ENCODE measurements at regions not wholly inside any gene's neighbourhood (a gene's known extent, or its start where the extent isn't known, plus 50 kb on each side); places are given as distances from the start of the nearest gene placed in this dataset.

DNA sequence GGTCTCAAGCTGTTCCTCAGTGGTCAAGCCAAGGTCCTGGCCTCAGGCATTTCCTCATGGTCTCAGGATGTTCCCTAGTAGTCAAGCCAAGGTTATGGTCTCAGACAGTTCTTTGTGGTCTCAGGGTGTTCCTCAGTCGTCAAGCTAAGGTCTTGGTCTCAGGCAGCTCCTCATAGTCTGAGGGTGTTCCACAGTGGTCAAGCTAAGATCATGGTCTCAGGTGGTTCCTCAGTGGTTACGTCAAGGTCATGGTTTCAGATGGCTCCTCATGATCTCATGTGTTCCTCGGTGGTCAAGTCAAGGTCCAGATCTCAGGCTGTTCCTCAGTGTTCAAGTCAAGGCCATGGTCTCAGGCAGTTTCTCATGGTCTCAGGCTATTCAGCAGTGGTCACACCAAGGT lies 540.1 kb downstream of the VRK1 start:
- Mint-ChIP-seq H3K36me3 (no peaks in the 10 kb centered on the region), H3K4me1 (peaks cover 13% of the 10 kb centered on the region), H3K27ac (no peak overlapping the region), H3K9me3 (peaks cover 5% of the 10 kb centered on the region), H3K4me3 (no peak overlapping the region)
- DNase-seq (ENCODE audit: low spot score in 2 of 2) (no peak), ATAC-seq (no peak)

GRCh38 chr14:97337670-97338069 lies 540.5 kb downstream of the VRK1 start:
- no peak for DNase-seq (ENCODE audit: low spot score in 2 of 2)
- Mint-ChIP-seq H3K4me1 (peaks cover 11% of the 10 kb centered on the region), H3K27ac (no peak overlapping the region)

GRCh38 chr14:97344666-97345065 lies 547.5 kb downstream of the VRK1 start:
- Mint-ChIP-seq H3K9me3 (peaks cover 5% of the 10 kb centered on the region), H3K4me1 (no peaks in the 10 kb centered on the region), H3K27ac (no peak overlapping the region), H3K4me3 (no peak overlapping the region), H3K36me3 (no peaks in the 10 kb centered on the region)
- no peak for ATAC-seq
- no peak for DNase-seq (ENCODE audit: low spot score in 2 of 2)

More at GRCh38 chr14:97337670-97338069, 540.5 kb downstream of the VRK1 start:
- Mint-ChIP-seq H3K36me3 (no peaks in the 10 kb centered on the region), H3K9me3 (peaks cover 5% of the 10 kb centered on the region), H3K4me3 (no peak overlapping the region)
- no peak for ATAC-seq

GRCh38 chr14:97346675-97347074 lies 549.5 kb downstream of the VRK1 start:
- no peak overlapping the region for H3K27ac Mint-ChIP-seq
- DNase-seq (ENCODE audit: low spot score in 2 of 2) (no peak), ATAC-seq (no peak)
- H3K36me3 Mint-ChIP-seq, result no peaks in the 10 kb centered on the region
- H3K9me3 Mint-ChIP-seq, result no peaks in the 10 kb centered on the region
- no peak overlapping the region for H3K4me3 Mint-ChIP-seq
- peaks cover 8% of the 10 kb centered on the region for H3K4me1 Mint-ChIP-seq

GRCh38 chr14:97349463-97349862 lies 552.3 kb downstream of the VRK1 start:
- Mint-ChIP-seq H3K4me1 (peaks cover 9% of the 10 kb centered on the region), H3K9me3 (no peaks in the 10 kb centered on the region), H3K4me3 (no peak overlapping the region), H3K27ac (no peak overlapping the region), H3K36me3 (no peaks in the 10 kb centered on the region)
- no peak for DNase-seq (ENCODE audit: low spot score in 2 of 2)
- ATAC-seq, result no peak

- Mint-ChIP-seq H3K4me1 (peaks cover 13% of the 10 kb centered on the region), H3K9me3 (peaks cover 3% of the 10 kb centered on the region)
- ATAC-seq, result no peak
Measured at GRCh38 chr14:97349946-97350345, 552.8 kb downstream of the VRK1 start.

GRCh38 chr14:97350415-97350814 lies 553.2 kb downstream of the VRK1 start:
- no peak overlapping the region for H3K4me3 Mint-ChIP-seq
- no peaks in the 10 kb centered on the region for H3K36me3 Mint-ChIP-seq
- DNase-seq (ENCODE audit: low spot score in 2 of 2) (no peak), ATAC-seq (no peak)
- H3K9me3 Mint-ChIP-seq, result peaks cover 5% of the 10 kb centered on the region
- no peak overlapping the region for H3K27ac Mint-ChIP-seq
- peaks cover 17% of the 10 kb centered on the region for H3K4me1 Mint-ChIP-seq

More at GRCh38 chr14:97349946-97350345, 552.8 kb downstream of the VRK1 start:
- H3K27ac Mint-ChIP-seq, result no peak overlapping the region
- H3K4me3 Mint-ChIP-seq, result no peak overlapping the region
- H3K36me3 Mint-ChIP-seq, result no peaks in the 10 kb centered on the region
- no peak for DNase-seq (ENCODE audit: low spot score in 2 of 2)

- ATAC-seq (no peak), DNase-seq (ENCODE audit: low spot score in 2 of 2) (no peak)
- H3K4me1 Mint-ChIP-seq, result peaks cover 17% of the 10 kb centered on the region
- H3K9me3 Mint-ChIP-seq, result peaks cover 5% of the 10 kb centered on the region
- H3K4me3 Mint-ChIP-seq, result no peak overlapping the region
- no peak overlapping the region for H3K27ac Mint-ChIP-seq
- no peaks in the 10 kb centered on the region for H3K36me3 Mint-ChIP-seq
Measured at GRCh38 chr14:97350894-97351731, 553.9 kb downstream of the VRK1 start.

GRCh38 chr14:97353102-97353501 lies 555.9 kb downstream of the VRK1 start:
- Mint-ChIP-seq H3K27ac (no peak overlapping the region), H3K4me3 (no peak overlapping the region), H3K36me3 (no peaks in the 10 kb centered on the region), H3K4me1 (peaks cover 23% of the 10 kb centered on the region), H3K9me3 (peaks cover 5% of the 10 kb centered on the region)
- ATAC-seq, result no peak
- DNase-seq (ENCODE audit: low spot score in 2 of 2), result no peak

DNA sequence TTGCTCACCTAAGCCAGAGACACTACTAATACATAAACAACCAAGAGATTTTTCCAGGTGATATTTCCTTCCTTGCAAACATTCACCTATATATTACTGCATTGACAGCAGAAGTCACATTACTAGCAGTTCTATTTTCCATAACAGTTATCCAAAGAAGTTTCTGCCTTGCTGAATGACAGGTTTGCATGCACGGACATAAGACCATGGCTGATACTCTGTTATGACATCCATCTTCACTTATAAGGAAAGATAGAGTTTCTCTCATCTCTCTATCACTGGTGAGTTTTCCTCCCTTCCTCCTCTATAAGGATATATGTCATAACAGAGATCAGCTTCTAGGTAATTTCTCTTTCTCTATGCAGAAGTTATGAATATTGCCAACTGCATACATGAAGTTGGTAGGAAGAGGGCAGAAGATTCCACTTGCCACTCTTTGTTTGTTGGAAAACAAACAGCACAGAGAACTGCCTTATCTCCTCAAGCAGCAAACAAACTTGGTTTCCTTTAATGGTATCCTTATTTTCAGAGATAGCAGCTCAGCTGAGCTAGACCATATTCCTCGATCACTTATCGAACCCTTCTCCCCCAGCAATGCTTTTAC lies 557.0 kb downstream of the VRK1 start:
- no peak for DNase-seq (ENCODE audit: low spot score in 2 of 2)
- no peak overlapping the region for H3K27ac Mint-ChIP-seq
- ATAC-seq, result no peak
- no peaks in the 10 kb centered on the region for H3K36me3 Mint-ChIP-seq
- no peak overlapping the region for H3K4me3 Mint-ChIP-seq
- H3K9me3 Mint-ChIP-seq, result peaks cover 5% of the 10 kb centered on the region
- peaks cover 23% of the 10 kb centered on the region for H3K4me1 Mint-ChIP-seq

GRCh38 chr14:97359341-97359740 lies 562.2 kb downstream of the VRK1 start:
- no peak overlapping the region for H3K4me3 Mint-ChIP-seq

GRCh38 chr14:97361181-97361580 lies 564.0 kb downstream of the VRK1 start:
- DNase-seq (ENCODE audit: low spot score in 2 of 2), result no peak
- Mint-ChIP-seq H3K4me3 (no peak overlapping the region), H3K4me1 (peaks cover 6% of the 10 kb centered on the region), H3K27ac (no peak overlapping the region), H3K36me3 (no peaks in the 10 kb centered on the region), H3K9me3 (no peaks in the 10 kb centered on the region)
- no peak for ATAC-seq

More at GRCh38 chr14:97359341-97359740, 562.2 kb downstream of the VRK1 start:
- no peak for ATAC-seq
- H3K36me3 Mint-ChIP-seq, result no peaks in the 10 kb centered on the region
- no peak for DNase-seq (ENCODE audit: low spot score in 2 of 2)
- H3K27ac Mint-ChIP-seq, result no peak overlapping the region
- H3K9me3 Mint-ChIP-seq, result peaks cover 5% of the 10 kb centered on the region
- peaks cover 15% of the 10 kb centered on the region for H3K4me1 Mint-ChIP-seq

DNA sequence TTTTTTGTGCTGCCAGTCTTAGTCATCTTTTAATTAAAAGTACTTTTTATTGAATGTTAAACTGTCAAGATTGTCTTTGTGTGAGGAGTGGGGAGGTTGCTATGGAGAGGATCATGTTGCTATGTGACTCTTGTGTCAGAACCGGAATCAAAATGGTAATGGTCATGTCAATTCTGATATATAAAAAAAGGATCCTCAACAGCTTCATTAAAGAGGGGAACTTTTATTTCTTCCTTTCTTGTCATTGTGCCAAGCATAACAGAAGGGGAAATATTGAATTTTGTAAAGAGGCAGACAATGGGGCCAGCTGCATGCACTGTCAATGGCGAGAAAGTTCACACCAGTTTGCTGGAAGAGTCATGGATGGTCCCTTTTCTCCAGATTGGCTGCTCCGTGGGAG lies 564.8 kb downstream of the VRK1 start:
- no peak for DNase-seq (ENCODE audit: low spot score in 2 of 2)
- Mint-ChIP-seq H3K4me3 (no peak overlapping the region), H3K9me3 (no peaks in the 10 kb centered on the region), H3K36me3 (no peaks in the 10 kb centered on the region), H3K4me1 (no peaks in the 10 kb centered on the region), H3K27ac (no peak overlapping the region)
- ATAC-seq, result no peak

DNA sequence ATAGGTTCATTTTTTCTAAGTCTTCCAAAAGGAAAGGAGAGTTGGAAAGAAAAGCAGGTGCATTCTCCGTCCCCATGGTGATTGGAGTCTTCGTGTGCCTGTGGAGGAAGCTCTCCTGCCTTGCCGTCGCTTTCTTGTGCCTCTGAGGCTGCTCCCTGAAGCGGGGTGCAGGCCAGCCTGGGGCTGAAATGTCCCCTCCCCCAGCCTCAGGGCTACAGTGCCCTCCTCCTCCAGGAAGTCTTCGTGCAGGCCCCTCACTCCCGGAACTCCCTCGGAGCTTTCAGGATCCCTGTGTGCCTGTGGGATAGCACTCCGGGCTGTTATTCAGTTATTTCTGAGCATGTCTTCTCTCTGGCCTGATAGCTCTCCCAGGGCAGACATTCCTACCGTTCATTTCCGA lies 569.2 kb downstream of the VRK1 start:
- Mint-ChIP-seq H3K9me3 (no peaks in the 10 kb centered on the region), H3K27ac (no peak overlapping the region), H3K4me3 (no peak overlapping the region), H3K4me1 (no peaks in the 10 kb centered on the region), H3K36me3 (no peaks in the 10 kb centered on the region)
- ATAC-seq (no peak), DNase-seq (ENCODE audit: low spot score in 2 of 2) (no peak)

DNA sequence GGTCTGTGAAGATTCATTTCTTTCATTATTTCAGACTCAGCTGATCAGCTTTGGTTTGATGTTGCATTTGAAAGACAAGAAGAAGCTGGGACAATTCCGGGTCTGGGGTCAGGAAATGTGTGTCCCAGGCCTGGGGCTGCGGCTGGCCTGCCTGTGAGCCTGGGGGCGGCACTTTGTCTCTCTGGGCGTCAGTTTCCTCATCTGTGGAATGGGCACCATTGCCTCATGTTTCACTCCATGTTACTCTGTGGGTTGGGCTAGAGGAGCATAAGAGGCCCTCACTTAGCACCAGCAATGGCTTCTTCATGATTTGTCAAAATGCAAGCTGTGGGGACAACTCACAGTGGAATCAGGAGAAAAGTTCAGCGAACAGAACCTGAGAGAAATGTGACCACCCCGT lies 570.1 kb downstream of the VRK1 start:
- ATAC-seq, result no peak
- DNase-seq (ENCODE audit: low spot score in 2 of 2), result no peak
- no peaks in the 10 kb centered on the region for H3K36me3 Mint-ChIP-seq
- no peaks in the 10 kb centered on the region for H3K9me3 Mint-ChIP-seq
- no peaks in the 10 kb centered on the region for H3K4me1 Mint-ChIP-seq
- H3K4me3 Mint-ChIP-seq, result no peak overlapping the region
- no peak overlapping the region for H3K27ac Mint-ChIP-seq

GRCh38 chr14:97368049-97368448 lies 570.9 kb downstream of the VRK1 start:
- H3K9me3 Mint-ChIP-seq, result no peaks in the 10 kb centered on the region
- no peak overlapping the region for H3K27ac Mint-ChIP-seq

More at GRCh38 chr14:97368049-97368448, 570.9 kb downstream of the VRK1 start:
- Mint-ChIP-seq H3K4me3 (no peak overlapping the region), H3K36me3 (no peaks in the 10 kb centered on the region), H3K4me1 (no peaks in the 10 kb centered on the region)
- DNase-seq (ENCODE audit: low spot score in 2 of 2), result no peak
- no peak for ATAC-seq

All from stimulated activated effector memory CD8-positive, alpha-beta T cell treated with anti-CD3 and anti-CD28 coated beads, Interleukin-12 subunit alpha, Interleukin-12 subunit beta, amount 100 ng/mL, for 72 hours (primary cell).